HCT116 (cell line): ENCODE measurements at regions not wholly inside any gene's neighbourhood (a gene's known extent, or its start where the extent isn't known, plus 50 kb on each side); places are given as distances from the start of the nearest gene placed in this dataset.

ENCODE experiments used
- ATAC-seq: fragments of 200-7000 bp; cut with Tn5 transposase; 2 replicates; pipeline ENCODE4 v1.9.1; 2020; ENCODE audit warnings: mild to moderate bottlenecking, moderate library complexity
- BruUV-seq: library from RNA; stranded (reverse); fragments of 400-500 nt; replicated peaks from 2 replicates; lab custom pipeline; 2021; lab: Mats Ljungman, UMichigan
- CTCF ChIA-PET: fragments of 300-600 bp; sonication (Branson Sonifier 250); formaldehyde crosslinking; loops from one replicate; lab custom pipeline; 2021; ENCODE audit warnings: antibody characterized with exemption; lab: Charles Lee
- POLR2A ChIA-PET: fragments of 300-600, 350-600 bp; sonication (Branson Sonifier 250); formaldehyde crosslinking; loops from one replicate; lab custom pipeline; 2021; ENCODE audit warnings: antibody characterized with exemption; lab: Charles Lee
- RAD21 ChIA-PET, 2 experiments: fragments of 300-600 bp; sonication (Branson Sonifier 250); formaldehyde crosslinking; loops; one replicate each; lab custom pipeline; 2023; ENCODE audit warnings: low total read pairs in 2 of 2; ENCODE audit not compliant: uncharacterized antibody in 2 of 2, unreplicated experiment in 2 of 2, low non-redundant PET in 1 of 2; lab: Charles Lee
- DNase-seq: peaks from one replicate; pipeline ENCODE4 v3.0.0-alpha.2; 2010; ENCODE audit warnings: low read depth, low spot score
- H2AFZ ChIP-seq: fragments of 200-600 bp; shearing (Covaris generic), sonication (generic); 2 replicates; pipeline ENCODE4 v1.6.1; 2017; ENCODE audit warnings: low read depth, mixed run types, mixed read lengths, antibody characterized with exemption, low read length; ENCODE audit not compliant: poor library complexity, severe bottlenecking
- H3K27ac ChIP-seq: 2 replicates; pipeline ENCODE4 v1.5.1; 2012; ENCODE audit warnings: low read depth, low read length
- H3K27me3 ChIP-seq: fragments of 200-600 bp; sonication (generic); 2 replicates; pipeline ENCODE4 v1.6.1; 2016; ENCODE audit warnings: mixed run types, low read length, mixed read lengths; ENCODE audit not compliant: insufficient read depth
- H3K36me3 ChIP-seq, 2 experiments: fragments of 200-500 bp in 1 of 2; fragments of 200-600 bp in 1 of 2; sonication (Bioruptor generic) in 1 of 2; sonication (generic) in 1 of 2; 2 replicates each; pipeline versions ENCODE4 v1.5.1 to v1.6.1; 2014 to 2016; ENCODE audit warnings: low read length in 2 of 2, inconsistent platforms in 1 of 2, mixed read lengths in 1 of 2, mixed run types in 1 of 2; ENCODE audit not compliant: insufficient read depth in 2 of 2, control insufficient read depth in 1 of 2
- H3K4me1 ChIP-seq, 2 experiments: fragments of 200-600 bp in 1 of 2; sonication (generic) in 1 of 2; 2 replicates each; pipeline versions ENCODE4 v1.5.1 to v1.6.1; 2012 to 2017; ENCODE audit warnings: low read length in 2 of 2, inconsistent platforms in 1 of 2, mild to moderate bottlenecking in 1 of 2, mixed read lengths in 1 of 2, mixed run types in 1 of 2, moderate library complexity in 1 of 2; ENCODE audit not compliant: insufficient read depth in 2 of 2, control insufficient read depth in 1 of 2
- H3K4me2 ChIP-seq: fragments of 200-600 bp; sonication (generic); 2 replicates; pipeline ENCODE4 v1.6.1; 2017; ENCODE audit warnings: mixed run types, low read length, mixed read lengths
- H3K4me3 ChIP-seq, 2 experiments: fragments of 200-600 bp in 1 of 2; sonication (generic) in 1 of 2; replicated peaks in 1 of 2; 2 replicates each; pipeline ENCODE4 v1.5.1; 2011 to 2016; ENCODE audit warnings: low read length in 2 of 2, control low read depth in 1 of 2, low read depth in 1 of 2, mild to moderate bottlenecking in 1 of 2, mixed read lengths in 1 of 2, mixed run types in 1 of 2
- H3K79me2 ChIP-seq: fragments of 200-600 bp; sonication (generic); 2 replicates; pipeline ENCODE4 v1.6.1; 2017; ENCODE audit warnings: mild to moderate bottlenecking, mixed run types, low read length, moderate library complexity, mixed read lengths; ENCODE audit not compliant: insufficient read depth
- H3K9ac ChIP-seq: fragments of 200-600 bp; sonication (generic); 2 replicates; pipeline ENCODE4 v1.6.1; 2016; ENCODE audit warnings: low read length, mixed read lengths
- H3K9me2 ChIP-seq: fragments of 200-600 bp; sonication (generic), shearing (Covaris generic); 2 replicates; pipeline ENCODE4 v1.6.1; 2017; ENCODE audit warnings: mixed run types, mild to moderate bottlenecking, moderate library complexity; ENCODE audit not compliant: insufficient read depth
- H3K9me3 ChIP-seq, 2 experiments: fragments of 200-500 bp in 1 of 2; fragments of 200-600 bp in 1 of 2; sonication (Bioruptor generic) in 1 of 2; sonication (generic) in 1 of 2; 2 replicates each; pipeline ENCODE4 v1.6.1; 2014 to 2017; ENCODE audit warnings: low read length in 2 of 2, mixed read lengths in 2 of 2, inconsistent platforms in 1 of 2, low read depth in 1 of 2, mild to moderate bottlenecking in 1 of 2, mixed run types in 1 of 2, moderate library complexity in 1 of 2; ENCODE audit not compliant: control insufficient read depth in 1 of 2, insufficient read depth in 1 of 2
- H4K20me1 ChIP-seq: fragments of 200-600 bp; sonication (generic), shearing (Covaris generic); 2 replicates; pipeline ENCODE4 v1.6.1; 2017; ENCODE audit warnings: mixed run types, mild to moderate bottlenecking, moderate library complexity; ENCODE audit not compliant: insufficient read depth
- CBX3 ChIP-seq: IDR thresholded peaks from 2 replicates; pipeline ENCODE4 v1.6.1; 2012; ENCODE audit warnings: low read depth
- CEBPB ChIP-seq: IDR thresholded peaks from 2 replicates; pipeline ENCODE4 v1.6.1; 2012; ENCODE audit warnings: low read depth
- CTCF ChIP-seq, 3 experiments: fragments of 200-600 bp in 1 of 3; sonication (generic) in 1 of 3; IDR thresholded peaks in 2 of 3; conservative IDR thresholded peaks in 1 of 3; 2 replicates each; pipeline ENCODE4 v1.5.1; 2012 to 2017; ENCODE audit warnings: low read depth in 2 of 3, low read length in 2 of 3, antibody characterized with exemption in 1 of 3, borderline replicate concordance in 1 of 3, control low read depth in 1 of 3, mild to moderate bottlenecking in 1 of 3, mixed read lengths in 1 of 3, mixed run types in 1 of 3, moderate library complexity in 1 of 3; ENCODE audit not compliant: insufficient read depth in 1 of 3
- EGR1 ChIP-seq: IDR thresholded peaks from 2 replicates; pipeline ENCODE4 v1.6.1; 2012; ENCODE audit warnings: low read depth
- ELF1 ChIP-seq: IDR thresholded peaks from 2 replicates; pipeline ENCODE4 v1.6.1; 2012; ENCODE audit warnings: low read depth, borderline replicate concordance
- EZH2 ChIP-seq: fragments of 200-600 bp; sonication (generic); IDR thresholded peaks from 2 replicates; pipeline ENCODE4 v1.6.1; 2017; ENCODE audit warnings: antibody characterized with exemption, mixed run types
- FOSL1 ChIP-seq: IDR thresholded peaks from 2 replicates; pipeline ENCODE4 v1.6.1; 2012; ENCODE audit warnings: low read depth
- JUND ChIP-seq: IDR thresholded peaks from 2 replicates; pipeline ENCODE4 v1.6.1; 2012
- MAX ChIP-seq: IDR thresholded peaks from 2 replicates; pipeline ENCODE4 v1.6.1; 2012
- POLR2A ChIP-seq: IDR thresholded peaks from 2 replicates; pipeline ENCODE4 v1.7.0; 2011; ENCODE audit warnings: borderline replicate concordance; ENCODE audit not compliant: insufficient read depth, insufficient read length; ENCODE audit errors: extremely low read depth
- POLR2AphosphoS5 ChIP-seq: IDR thresholded peaks from 2 replicates; pipeline ENCODE4 v1.6.1; 2011; ENCODE audit warnings: mild to moderate bottlenecking, low read depth, low read length, moderate library complexity
- REST ChIP-seq: IDR thresholded peaks from 2 replicates; pipeline ENCODE4 v1.6.1; 2012; ENCODE audit warnings: low read depth
- SIN3A ChIP-seq: IDR thresholded peaks from 2 replicates; pipeline ENCODE4 v1.6.1; 2012; ENCODE audit warnings: low read depth
- SP1 ChIP-seq: IDR thresholded peaks from 2 replicates; pipeline ENCODE4 v1.6.1; 2012; ENCODE audit warnings: low read depth
- SRF ChIP-seq: IDR thresholded peaks from 2 replicates; pipeline ENCODE4 v1.6.1; 2012; ENCODE audit warnings: low read depth
- YY1 ChIP-seq: IDR thresholded peaks from 2 replicates; pipeline ENCODE4 v1.6.1; 2011; ENCODE audit warnings: low read length, low read depth, moderate library complexity, mild to moderate bottlenecking; ENCODE audit not compliant: insufficient replicate concordance; ENCODE audit errors: extremely low read depth
- ZBTB33 ChIP-seq: IDR thresholded peaks from 2 replicates; pipeline ENCODE4 v1.6.1; 2011; ENCODE audit warnings: mild to moderate bottlenecking, low read length, moderate library complexity; ENCODE audit not compliant: insufficient replicate concordance; ENCODE audit errors: extremely low read depth
- ZFX ChIP-seq: fragments of 450-650 bp; IDR thresholded peaks from 2 replicates; pipeline ENCODE4 v1.6.1; 2017
- ZNF274 ChIP-seq: fragments of 200-500 bp; sonication (Bioruptor generic); IDR thresholded peaks from 2 replicates; pipeline ENCODE4 v1.6.1; 2014; ENCODE audit warnings: mild to moderate bottlenecking, low read depth, low read length, inconsistent platforms
- intact Hi-C: fragments of 100-400 bp; cut with micrococcal nuclease; formaldehyde crosslinking; loops from 2 replicates; pipeline ENCODE4 v1.10.0; 2022

- peak overlapping the region in 1 of 2 experiments; percentile 22; a peak in 1 of 4 replicates for H3K4me3 ChIP-seq
- H2AFZ ChIP-seq, result peak overlapping the region; percentile 81
- POLR2A ChIA-PET, result no interaction called here
- TF ChIP-seq CEBPB (no peak), FOSL1 (peak; percentile 68), YY1 (peak; percentile 87), ZBTB33 (no peak), POLR2A (no peak), REST (no peak), SIN3A (no peak), POLR2AphosphoS5 (no peak), ELF1 (no peak), MAX (peak; percentile 16; the same call in 1 of the 2 replicates), JUND (peak; percentile 64), EGR1 (no peak), ZNF274 (no peak), EZH2 (no peak), ZFX (no peak), CTCF (IDR thresholded peaks at IDR 0.05 in 2 of 3, conservative IDR thresholded peaks at IDR 0.05 in 1 of 3; ENCODE audit: borderline replicate concordance in 1 of 3, insufficient read depth in 1 of 3, low read depth in 2 of 3, low read length in 2 of 3) (no peak), CBX3 (no peak; the same call in 1 of the 2 replicates), SP1 (no peak), SRF (0 out of 2 replicates have a peak, but pooled peaks have one; percentile 30)
These were observed 50.2 kb upstream of the DTNA start for GRCh38 chr18:34659579-34660517.

More at GRCh38 chr18:34659579-34660517, 50.2 kb upstream of the DTNA start:
- peak; percentile 56 for DNase-seq
- no peaks in the 10 kb centered on the region for H3K36me3 ChIP-seq
- no peaks in the 10 kb centered on the region for H3K9me3 ChIP-seq
- H3K9ac ChIP-seq, result no peak overlapping the region
- ATAC-seq, result peak; percentile 85
- no peaks in the 10 kb centered on the region for H3K27me3 ChIP-seq
- ChIA-PET RAD21 (no interaction called here), CTCF (interaction anchor here (0.9 to 3.2 kb wide), 4 partner anchors 9 to 128 kb away, joined by 3 to 25 read pairs (median 22); no protein-coding TSS in a partner anchor)
- H4K20me1 ChIP-seq, result no peaks in the 10 kb centered on the region
- BruUV-seq, result no TSS peak
- intact Hi-C loops, result no loop called here
- H3K27ac ChIP-seq, result no peak overlapping the region
- H3K9me2 ChIP-seq, result no peaks in the 10 kb centered on the region
- peak overlapping the region; percentile 61 for H3K4me2 ChIP-seq
- peaks cover 9 to 14% of the 10 kb centered on the region in 2 experiments for H3K4me1 ChIP-seq
- H3K79me2 ChIP-seq, result no peaks in the 10 kb centered on the region
